Hematopoietic multipotent progenitor cell treated with erythropoietin and hydrocortisone succinate and interleukin-3 and kit ligand, for 15 days (in vitro differentiated cells): ENCODE measurements at regions not wholly inside any gene's neighbourhood (a gene's known extent, or its start where the extent isn't known, plus 50 kb on each side); places are given as distances from the start of the nearest gene placed in this dataset.

ENCODE experiments used
- DNase-seq: peaks from one replicate; pipeline ENCODE4 v3.0.0-alpha.2; 2015; ENCODE audit warnings: low spot score

DNA sequence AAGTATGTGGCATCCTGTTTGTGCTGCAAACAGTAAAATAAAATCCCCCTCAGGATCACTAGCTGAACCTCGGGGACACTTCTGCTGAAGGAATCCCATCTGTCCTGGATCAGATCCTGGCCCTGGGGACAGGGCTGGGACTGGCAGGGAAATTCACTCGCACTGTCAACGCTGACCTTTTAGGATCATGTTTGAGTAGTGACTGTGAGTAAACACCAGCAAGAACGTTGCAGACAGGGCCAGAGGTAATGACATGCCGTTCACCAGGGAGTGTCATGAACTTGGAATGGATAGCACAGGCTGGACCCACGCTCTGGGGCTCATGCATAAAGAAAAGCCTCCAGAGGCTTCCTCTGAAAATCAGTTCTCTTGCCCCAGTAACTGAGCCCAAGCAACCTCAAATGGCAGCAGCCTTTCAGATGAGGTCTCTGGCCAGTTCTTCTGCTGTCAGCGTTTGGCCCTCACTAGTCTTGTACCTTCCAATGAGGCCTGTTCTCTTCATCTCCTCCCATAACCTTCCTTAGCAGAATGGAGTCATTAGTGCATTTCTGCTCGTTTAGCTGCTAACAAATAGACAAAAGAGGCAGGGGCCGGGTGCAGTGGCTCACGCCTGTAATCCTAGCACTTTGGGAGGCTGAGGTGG is 51.0 kb upstream of the BARX2 start:
- no peak for DNase-seq

GRCh38 chr11:129323896-129324502 is 51.6 kb upstream of the BARX2 start:
- DNase-seq, result no peak

- no peak for DNase-seq
These were observed 52.7 kb upstream of the BARX2 start for GRCh38 chr11:129322941-129323340.

DNA sequence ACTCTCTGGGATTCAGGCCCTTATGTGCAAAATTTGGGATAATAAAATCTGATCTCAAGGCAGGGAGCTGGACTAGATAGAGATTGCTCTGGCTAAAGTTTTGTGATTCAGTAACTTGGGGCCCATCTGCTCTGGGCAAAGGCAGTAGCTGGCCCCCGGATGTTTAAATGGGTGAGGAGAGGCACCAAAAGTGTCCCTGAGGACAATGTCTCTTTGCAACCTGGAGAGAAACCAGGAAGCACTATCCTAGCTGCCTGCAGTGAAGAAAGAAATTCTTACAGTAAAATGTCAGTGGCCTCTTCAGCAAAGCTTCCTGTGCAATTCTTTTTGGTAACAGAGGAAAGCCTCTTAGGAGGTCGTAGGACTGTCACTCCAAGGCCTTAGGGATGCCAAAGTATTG is 54.6 kb upstream of the BARX2 start:
- DNase-seq, result no peak

- DNase-seq, result no peak
These were observed 55.2 kb upstream of the BARX2 start for GRCh38 chr11:129320494-129320893.

GRCh38 chr11:129319751-129320150 is 55.9 kb upstream of the BARX2 start:
- no peak for DNase-seq

- DNase-seq, result no peak
These were observed 56.4 kb upstream of the BARX2 start for GRCh38 chr11:129319201-129319600.

GRCh38 chr11:129317571-129317970 is 58.1 kb upstream of the BARX2 start:
- no peak for DNase-seq

GRCh38 chr11:129316781-129317180 is 58.9 kb upstream of the BARX2 start:
- no peak for DNase-seq

DNA sequence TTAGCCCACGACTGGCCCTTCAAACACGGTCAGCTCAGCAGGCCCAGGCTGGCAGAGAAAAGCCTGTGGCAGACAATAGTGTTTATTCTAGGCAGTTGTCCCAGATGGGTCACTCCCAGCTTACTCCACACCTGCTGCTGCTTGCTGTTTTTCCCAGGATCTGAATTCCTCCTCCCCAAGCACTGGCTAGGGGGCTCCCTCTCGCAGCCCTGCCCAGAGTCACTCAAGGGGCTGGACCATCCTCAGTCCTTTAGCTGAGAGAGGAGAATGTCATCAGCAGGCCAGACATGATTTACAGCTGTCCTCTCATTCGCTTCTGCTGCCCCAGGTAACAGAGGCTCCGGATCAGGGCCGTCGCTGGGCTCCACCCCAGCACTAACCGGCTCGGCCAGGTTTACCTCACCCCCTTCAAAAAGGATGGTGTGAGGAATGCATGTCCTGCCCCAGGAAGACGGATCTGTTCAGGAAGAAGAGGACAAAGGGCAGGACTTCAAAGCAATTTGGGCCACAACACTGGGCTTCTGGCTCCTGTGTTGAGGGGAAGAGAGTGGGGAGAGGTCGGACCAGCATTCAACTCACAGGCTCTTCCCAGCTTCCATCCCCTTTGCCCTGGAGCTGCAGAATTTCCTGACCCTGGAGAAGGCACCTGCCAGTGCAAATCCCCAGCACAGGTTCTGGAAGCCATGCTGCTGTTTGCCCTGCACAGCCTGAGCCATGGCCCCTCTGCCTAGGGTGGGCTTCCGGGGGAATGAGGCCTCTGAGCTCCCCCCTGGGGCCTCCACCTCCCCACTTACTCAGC is 59.7 kb upstream of the BARX2 start:
- no peak for DNase-seq

DNA sequence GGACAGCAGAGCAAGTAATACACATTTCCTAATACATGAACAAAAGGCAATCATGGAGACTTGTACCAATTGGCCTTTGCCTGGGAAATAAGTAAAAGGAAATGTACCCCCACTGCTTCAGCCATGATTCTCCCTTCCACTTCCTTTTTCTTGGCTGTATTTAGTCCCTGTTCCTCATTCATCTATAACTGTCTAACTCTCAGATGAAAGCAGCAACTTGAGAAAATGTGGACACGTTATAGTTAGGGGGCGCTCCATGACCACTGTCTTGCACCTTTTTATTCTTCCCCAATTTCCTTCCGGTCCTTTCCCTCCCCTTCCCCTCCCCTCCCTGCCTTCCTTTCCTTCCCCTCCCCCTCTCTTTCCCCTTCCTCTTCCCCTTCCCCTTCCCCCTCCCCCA is 61.3 kb upstream of the BARX2 start:
- no peak for DNase-seq

DNA sequence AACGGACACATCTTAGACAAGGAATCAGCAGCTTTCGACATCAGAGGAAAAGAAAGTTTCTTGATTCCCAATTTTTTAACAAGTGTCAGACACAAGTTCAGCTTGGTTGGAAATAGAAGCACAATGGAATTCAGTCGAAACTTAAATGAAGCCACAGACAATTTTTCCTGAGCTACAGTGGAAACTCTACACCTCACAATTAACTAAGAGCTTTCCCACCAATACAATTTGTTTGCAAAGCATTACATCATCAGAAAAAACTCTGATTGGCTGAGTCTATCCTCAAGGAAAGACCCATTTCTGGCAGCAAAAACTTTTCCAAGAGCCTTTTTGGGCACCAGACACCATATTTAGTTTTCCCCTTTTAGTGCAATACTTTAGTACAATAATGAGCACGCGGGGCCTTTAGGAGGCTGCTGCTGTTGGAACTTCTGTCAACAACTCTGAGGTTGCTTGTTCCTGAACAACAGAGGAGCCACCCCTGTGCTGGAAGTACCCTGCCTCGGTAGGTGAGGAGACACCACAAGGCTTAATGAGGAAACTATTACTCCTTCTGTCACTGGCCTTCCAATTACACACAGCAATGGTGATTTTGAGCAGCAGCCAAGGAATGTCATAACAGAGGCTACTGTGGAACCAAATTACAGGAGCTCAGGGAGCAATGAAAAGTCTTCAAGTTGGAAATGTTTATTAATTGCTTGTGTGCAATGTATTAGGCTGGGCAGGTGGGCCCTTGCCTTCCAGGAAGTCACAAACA is 61.9 kb upstream of the BARX2 start:
- DNase-seq, result no peak

- DNase-seq, result no peak
These were observed 62.7 kb upstream of the BARX2 start for GRCh38 chr11:129312730-129313503.

DNA sequence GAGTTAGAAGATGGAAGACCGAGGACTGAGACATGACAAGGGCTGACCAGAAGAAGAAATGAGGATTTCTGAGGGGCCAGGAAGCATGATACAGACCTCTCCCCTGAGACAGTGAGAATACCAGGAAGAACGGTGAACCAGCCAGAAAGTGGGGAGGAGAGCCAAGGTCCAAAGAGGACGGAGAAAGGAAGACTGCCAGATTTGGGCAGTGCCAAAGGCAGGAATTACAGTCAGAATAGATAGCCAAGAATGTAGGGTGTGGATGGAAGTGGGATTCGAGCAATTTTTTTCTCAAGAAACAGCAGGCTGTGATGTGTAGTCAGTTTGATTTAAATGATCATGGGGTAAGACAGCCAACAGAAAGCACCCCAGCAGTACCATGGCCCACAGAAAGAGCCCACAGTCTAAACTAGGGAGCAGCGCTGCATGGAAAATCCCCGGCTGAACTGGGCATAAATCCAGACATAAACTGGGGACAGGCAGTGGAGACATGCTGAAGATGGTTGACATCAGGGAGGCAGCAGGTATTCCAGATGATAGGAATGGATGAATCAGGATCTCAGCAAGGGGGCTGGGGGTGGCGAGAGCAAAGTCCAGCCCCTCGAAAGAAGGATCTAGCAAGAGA is 67.3 kb upstream of the BARX2 start:
- DNase-seq, result no peak

DNA sequence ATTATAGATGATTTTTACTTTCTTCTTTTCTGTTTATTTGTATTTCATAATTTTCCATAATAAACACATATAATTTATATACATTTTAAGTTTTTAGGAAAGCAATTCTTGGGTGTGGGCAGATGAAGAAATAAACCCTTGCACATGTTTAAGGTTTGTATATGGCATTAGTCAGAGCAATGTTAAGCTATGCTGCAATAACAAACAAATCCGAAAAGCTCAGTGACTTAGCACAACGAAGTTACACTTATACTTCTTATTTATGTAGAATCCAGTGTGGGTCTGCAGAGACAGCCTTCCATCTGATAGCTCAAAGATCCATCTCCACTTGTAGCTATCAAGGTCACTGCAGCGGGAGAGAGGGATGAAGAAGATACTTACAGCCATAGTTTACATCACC is 68.5 kb upstream of the BARX2 start:
- DNase-seq, result no peak

DNA sequence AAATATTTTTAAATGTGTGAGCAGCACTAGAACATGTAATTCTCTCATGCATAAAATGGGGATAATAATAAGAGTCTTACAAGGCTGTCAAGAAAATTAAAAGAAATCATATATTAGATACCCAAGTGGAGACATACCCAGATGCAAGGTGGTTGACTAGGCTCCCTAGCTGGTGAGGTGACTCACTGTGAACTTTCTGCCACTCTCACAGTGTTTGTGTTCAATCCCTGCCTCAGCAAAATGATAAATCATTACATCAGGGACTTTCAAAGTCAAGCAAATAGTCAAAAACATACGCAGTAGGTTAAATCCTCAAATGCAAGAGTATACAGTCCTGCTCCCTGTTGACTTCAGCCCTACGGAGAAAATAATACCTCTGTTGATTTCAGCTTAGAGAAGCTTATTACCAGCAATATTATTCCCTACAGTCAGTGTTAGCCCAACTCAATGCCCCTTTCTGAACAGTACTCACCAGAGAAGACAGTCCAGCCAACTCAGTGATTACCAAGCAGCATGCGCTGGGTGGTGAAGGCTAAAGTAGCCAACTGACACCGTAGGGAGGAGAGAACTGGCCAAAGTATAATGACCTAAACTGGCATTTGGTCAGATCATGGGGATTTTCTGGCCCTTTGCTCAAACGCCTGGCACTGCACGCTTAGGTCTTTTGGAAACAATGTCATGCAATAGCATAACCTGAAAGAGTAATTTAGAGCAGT is 73.1 kb upstream of the BARX2 start:
- DNase-seq, result no peak

DNA sequence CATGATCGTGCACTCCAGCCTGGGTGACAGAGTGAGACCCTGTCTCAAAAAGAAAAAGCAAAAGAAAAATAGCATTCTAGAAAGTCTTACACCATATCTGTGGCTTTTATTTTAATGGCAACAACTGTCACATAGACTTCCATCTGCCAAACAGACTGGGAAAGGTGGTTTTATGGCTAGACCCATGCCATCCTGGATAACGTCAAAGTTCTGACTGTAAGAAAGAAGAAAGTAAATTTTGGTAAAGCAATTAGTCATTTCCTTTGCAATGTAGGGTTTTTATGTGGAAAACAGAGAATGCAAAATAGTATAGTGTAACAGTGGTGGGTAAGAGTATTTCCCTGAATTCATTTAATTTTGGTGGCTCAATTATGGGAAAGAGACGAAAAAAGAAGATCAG is 75.5 kb upstream of the BARX2 start:
- no peak for DNase-seq

DNA sequence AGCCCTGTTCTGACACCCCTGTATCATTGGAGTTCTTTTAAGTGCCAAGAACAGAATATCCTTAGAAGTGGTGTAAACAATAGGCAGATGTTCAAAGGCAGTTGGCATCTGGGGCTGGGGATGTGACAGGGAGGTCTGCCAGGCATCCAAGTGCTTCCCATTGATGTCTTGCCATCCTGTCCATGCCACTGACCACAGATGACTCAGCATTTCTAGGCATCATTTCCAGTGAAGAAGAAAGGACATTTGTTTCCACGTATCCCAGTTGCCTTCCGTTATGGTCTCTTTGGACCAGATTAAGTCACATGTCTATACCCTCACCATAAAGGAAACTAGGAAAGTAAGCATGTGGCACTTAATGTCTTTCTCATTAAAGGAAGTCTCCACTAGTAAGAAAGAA is 76.7 kb upstream of the BARX2 start:
- no peak for DNase-seq

DNA sequence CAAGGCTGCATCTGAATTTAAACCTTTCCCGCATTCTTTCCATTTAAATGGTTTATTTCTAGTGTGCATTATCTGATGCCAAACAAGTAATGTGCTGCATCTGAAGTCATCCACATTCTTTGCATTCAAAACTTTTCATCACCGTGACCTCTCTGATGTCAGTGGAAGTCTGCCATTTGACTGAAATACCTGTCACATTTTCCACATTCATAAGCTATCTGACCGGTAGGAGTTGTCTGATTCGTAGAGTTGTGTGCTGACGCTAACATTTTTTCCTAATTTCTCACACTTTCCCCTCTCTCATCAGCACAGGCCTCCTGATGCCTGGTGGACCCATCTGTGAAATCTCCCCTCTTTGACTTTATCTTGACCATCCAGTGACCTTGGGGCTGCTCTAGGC is 79.9 kb upstream of the BARX2 start:
- DNase-seq, result no peak

GRCh38 chr11:129292771-129293170 is 82.9 kb upstream of the BARX2 start:
- no peak for DNase-seq

DNA sequence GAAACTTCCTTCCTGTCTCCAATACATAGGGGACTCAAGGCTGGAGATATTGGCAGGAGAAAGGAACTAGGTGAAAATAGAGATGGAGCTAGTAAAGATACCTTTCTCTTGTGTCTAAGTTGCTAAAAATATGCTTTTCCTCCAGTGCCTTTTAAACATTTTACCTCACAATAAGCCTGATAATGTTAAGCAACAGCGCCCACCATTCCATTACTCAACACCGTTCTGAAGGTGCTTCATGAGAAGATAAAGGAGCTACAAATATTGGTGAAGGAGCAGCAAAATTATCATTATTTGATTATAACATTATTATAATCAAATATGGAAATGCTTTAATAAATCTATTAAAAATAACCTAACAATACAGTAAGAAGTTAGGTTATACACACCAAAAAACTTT is 83.6 kb upstream of the BARX2 start:
- no peak for DNase-seq
